Neural cell (in vitro differentiated cells): ENCODE measurements at regions not wholly inside any gene's neighbourhood (a gene's known extent, or its start where the extent isn't known, plus 50 kb on each side); places are given as distances from the start of the nearest gene placed in this dataset.

Experiments used
- H2AFZ ChIP-seq: fragments of 200-600, 300-800 bp; sonication (generic), shearing (Covaris generic); 2 replicates; pipeline ENCODE4 v1.6.0; 2014; ENCODE audit warnings: low read depth, mild to moderate bottlenecking, antibody characterized with exemption, low read length, moderate library complexity
- H3F3A ChIP-seq: fragments of 200-600 bp; shearing (Covaris generic); 2 replicates; pipeline ENCODE4 v1.6.1; 2016; ENCODE audit warnings: mild to moderate bottlenecking, moderate library complexity, mixed read lengths, antibody characterized with exemption, low read length; ENCODE audit not compliant: insufficient read depth, poor library complexity, severe bottlenecking
- H3K27ac ChIP-seq: fragments of 200-600, 300-800 bp; sonication (generic), shearing (Covaris generic); 2 replicates; pipeline ENCODE4 v1.5.1; 2014; ENCODE audit warnings: mild to moderate bottlenecking, low read length, moderate library complexity
- H3K27me3 ChIP-seq: fragments of 300-800, 200-600 bp; sonication (generic), shearing (Covaris generic); 2 replicates; pipeline ENCODE4 v1.6.0; 2014; ENCODE audit warnings: mild to moderate bottlenecking, low read depth, low read length, moderate library complexity; ENCODE audit not compliant: insufficient read depth
- H3K36me3 ChIP-seq: fragments of 300-800, 200-600 bp; sonication (generic), shearing (Covaris generic); 2 replicates; pipeline ENCODE4 v1.5.1; 2014; ENCODE audit warnings: mild to moderate bottlenecking, antibody characterized with exemption, low read length, moderate library complexity; ENCODE audit not compliant: insufficient read depth
- H3K4me2 ChIP-seq: fragments of 300-800, 200-600 bp; sonication (generic), shearing (Covaris generic); 2 replicates; pipeline ENCODE4 v1.6.0; 2014; ENCODE audit warnings: mild to moderate bottlenecking, low read length
- H3K4me3 ChIP-seq: fragments of 300-800, 200-600 bp; sonication (generic), shearing (Covaris generic); 2 replicates; pipeline ENCODE4 v1.5.1; 2014; ENCODE audit warnings: mild to moderate bottlenecking, low read length, moderate library complexity
- H3K79me2 ChIP-seq: fragments of 200-600 bp; shearing (Covaris generic); replicated peaks from 2 replicates; pipeline ENCODE4 v1.6.0; 2014; ENCODE audit warnings: mild to moderate bottlenecking, low read length, moderate library complexity; ENCODE audit not compliant: insufficient read depth
- H3K9ac ChIP-seq: fragments of 300-800, 200-600 bp; sonication (generic), shearing (Covaris generic); 2 replicates; pipeline ENCODE4 v1.6.1; 2016; ENCODE audit warnings: mild to moderate bottlenecking, low read length, mixed read lengths
- H3K9me2 ChIP-seq: fragments of 200-600 bp; shearing (Covaris generic); 2 replicates; pipeline ENCODE4 v1.6.1; 2016; ENCODE audit warnings: mild to moderate bottlenecking, low read length, mixed read lengths; ENCODE audit not compliant: insufficient read depth
- H3K9me3 ChIP-seq: fragments of 200-600, 300-800 bp; sonication (generic), shearing (Covaris generic); 2 replicates; pipeline ENCODE4 v1.6.1; 2016; ENCODE audit warnings: mild to moderate bottlenecking, mixed run types, low read length, moderate library complexity, mixed read lengths
- H4K20me1 ChIP-seq: fragments of 200-600 bp; shearing (Covaris generic); 2 replicates; pipeline ENCODE4 v1.6.1; 2016; ENCODE audit warnings: mild to moderate bottlenecking, mixed run types; ENCODE audit not compliant: insufficient read depth
- EP300 ChIP-seq: fragments of 450-650 bp; conservative IDR thresholded peaks from 2 replicates; pipeline ENCODE4 v1.6.1; 2014; ENCODE audit warnings: antibody characterized with exemption, mild to moderate bottlenecking, moderate library complexity; ENCODE audit not compliant: poor library complexity, severe bottlenecking
- EZH2 ChIP-seq: fragments of 200-600, 300-800 bp; shearing (Covaris generic), sonication (generic); IDR thresholded peaks from 2 replicates; pipeline ENCODE4 v1.6.1; 2014; ENCODE audit warnings: antibody characterized with exemption, low read length, borderline replicate concordance, mild to moderate bottlenecking; ENCODE audit not compliant: insufficient read depth, poor library complexity, severe bottlenecking
- MXI1 ChIP-seq: fragments of 450-650 bp; conservative IDR thresholded peaks from 2 replicates; pipeline ENCODE4 v1.6.1; 2014; ENCODE audit warnings: antibody characterized with exemption, mild to moderate bottlenecking; ENCODE audit not compliant: poor library complexity, severe bottlenecking
- POLR2AphosphoS5 ChIP-seq: IDR thresholded peaks from 2 replicates; pipeline ENCODE4 v1.6.1; 2012
- RAD21 ChIP-seq: fragments of 450-650 bp; conservative IDR thresholded peaks from 2 replicates; pipeline ENCODE4 v1.6.1; 2014; ENCODE audit warnings: antibody characterized with exemption, mild to moderate bottlenecking, moderate library complexity
- SMC3 ChIP-seq: fragments of 450-650 bp; conservative IDR thresholded peaks from 2 replicates; pipeline ENCODE4 v1.6.1; 2014; ENCODE audit warnings: antibody characterized with exemption, mild to moderate bottlenecking, moderate library complexity; ENCODE audit not compliant: poor library complexity
- TAF1 ChIP-seq: IDR thresholded peaks from 2 replicates; pipeline ENCODE4 v1.6.1; 2012; ENCODE audit warnings: low read depth
- TF ChIP-seq, protein P1 (sequence below): IDR thresholded peaks from 2 replicates; pipeline ENCODE4 v1.6.1; 2012; ENCODE audit warnings: borderline replicate concordance
- TF ChIP-seq, protein P2 (sequence below): fragments of 450-650 bp; IDR thresholded peaks from 2 replicates; pipeline ENCODE4 v1.5.1; 2014; ENCODE audit warnings: antibody characterized with exemption, mild to moderate bottlenecking, moderate library complexity; ENCODE audit not compliant: poor library complexity, severe bottlenecking

DNA sequence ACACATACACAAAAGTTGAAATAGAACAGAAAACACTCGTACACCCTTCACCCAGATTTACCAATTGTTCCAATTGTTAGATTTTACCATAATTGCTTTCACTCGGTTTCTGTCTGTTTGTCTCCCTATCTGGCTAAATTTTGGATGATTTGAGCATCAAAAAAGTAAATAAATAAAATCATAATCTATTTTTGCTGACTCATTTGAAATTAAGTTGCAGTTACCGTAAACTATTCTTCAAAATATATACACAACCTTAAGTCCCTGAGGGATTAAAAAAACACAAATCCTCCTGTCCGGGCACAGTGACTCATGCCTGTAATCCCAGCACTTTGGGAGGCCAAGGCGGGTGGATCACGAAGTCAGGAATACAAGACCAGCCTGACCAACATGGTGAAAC lies 81.3 kb upstream of the SYT9 start:
- Histone ChIP-seq H3K9me3 (no peaks in the 10 kb centered on the region), H2AFZ (no peak overlapping the region), H4K20me1 (no peaks in the 10 kb centered on the region), H3K36me3 (no peaks in the 10 kb centered on the region), H3K27ac (no peak overlapping the region), H3K9me2 (no peaks in the 10 kb centered on the region), H3K4me3 (no peak overlapping the region), H3F3A (no peaks in the 10 kb centered on the region), H3K27me3 (no peaks in the 10 kb centered on the region), H3K9ac (no peak overlapping the region), H3K79me2 (no peaks in the 10 kb centered on the region), H3K4me2 (no peak overlapping the region)
- TF ChIP-seq POLR2AphosphoS5 (no peak), EP300 (no peak), MXI1 (no peak), RAD21 (no peak), EZH2 (no peak), SMC3 (no peak), TAF1 (no peak)
- TF ChIP-seq, protein P1, sequence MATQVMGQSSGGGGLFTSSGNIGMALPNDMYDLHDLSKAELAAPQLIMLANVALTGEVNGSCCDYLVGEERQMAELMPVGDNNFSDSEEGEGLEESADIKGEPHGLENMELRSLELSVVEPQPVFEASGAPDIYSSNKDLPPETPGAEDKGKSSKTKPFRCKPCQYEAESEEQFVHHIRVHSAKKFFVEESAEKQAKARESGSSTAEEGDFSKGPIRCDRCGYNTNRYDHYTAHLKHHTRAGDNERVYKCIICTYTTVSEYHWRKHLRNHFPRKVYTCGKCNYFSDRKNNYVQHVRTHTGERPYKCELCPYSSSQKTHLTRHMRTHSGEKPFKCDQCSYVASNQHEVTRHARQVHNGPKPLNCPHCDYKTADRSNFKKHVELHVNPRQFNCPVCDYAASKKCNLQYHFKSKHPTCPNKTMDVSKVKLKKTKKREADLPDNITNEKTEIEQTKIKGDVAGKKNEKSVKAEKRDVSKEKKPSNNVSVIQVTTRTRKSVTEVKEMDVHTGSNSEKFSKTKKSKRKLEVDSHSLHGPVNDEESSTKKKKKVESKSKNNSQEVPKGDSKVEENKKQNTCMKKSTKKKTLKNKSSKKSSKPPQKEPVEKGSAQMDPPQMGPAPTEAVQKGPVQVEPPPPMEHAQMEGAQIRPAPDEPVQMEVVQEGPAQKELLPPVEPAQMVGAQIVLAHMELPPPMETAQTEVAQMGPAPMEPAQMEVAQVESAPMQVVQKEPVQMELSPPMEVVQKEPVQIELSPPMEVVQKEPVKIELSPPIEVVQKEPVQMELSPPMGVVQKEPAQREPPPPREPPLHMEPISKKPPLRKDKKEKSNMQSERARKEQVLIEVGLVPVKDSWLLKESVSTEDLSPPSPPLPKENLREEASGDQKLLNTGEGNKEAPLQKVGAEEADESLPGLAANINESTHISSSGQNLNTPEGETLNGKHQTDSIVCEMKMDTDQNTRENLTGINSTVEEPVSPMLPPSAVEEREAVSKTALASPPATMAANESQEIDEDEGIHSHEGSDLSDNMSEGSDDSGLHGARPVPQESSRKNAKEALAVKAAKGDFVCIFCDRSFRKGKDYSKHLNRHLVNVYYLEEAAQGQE, result no peak
- TF ChIP-seq, protein P2, sequence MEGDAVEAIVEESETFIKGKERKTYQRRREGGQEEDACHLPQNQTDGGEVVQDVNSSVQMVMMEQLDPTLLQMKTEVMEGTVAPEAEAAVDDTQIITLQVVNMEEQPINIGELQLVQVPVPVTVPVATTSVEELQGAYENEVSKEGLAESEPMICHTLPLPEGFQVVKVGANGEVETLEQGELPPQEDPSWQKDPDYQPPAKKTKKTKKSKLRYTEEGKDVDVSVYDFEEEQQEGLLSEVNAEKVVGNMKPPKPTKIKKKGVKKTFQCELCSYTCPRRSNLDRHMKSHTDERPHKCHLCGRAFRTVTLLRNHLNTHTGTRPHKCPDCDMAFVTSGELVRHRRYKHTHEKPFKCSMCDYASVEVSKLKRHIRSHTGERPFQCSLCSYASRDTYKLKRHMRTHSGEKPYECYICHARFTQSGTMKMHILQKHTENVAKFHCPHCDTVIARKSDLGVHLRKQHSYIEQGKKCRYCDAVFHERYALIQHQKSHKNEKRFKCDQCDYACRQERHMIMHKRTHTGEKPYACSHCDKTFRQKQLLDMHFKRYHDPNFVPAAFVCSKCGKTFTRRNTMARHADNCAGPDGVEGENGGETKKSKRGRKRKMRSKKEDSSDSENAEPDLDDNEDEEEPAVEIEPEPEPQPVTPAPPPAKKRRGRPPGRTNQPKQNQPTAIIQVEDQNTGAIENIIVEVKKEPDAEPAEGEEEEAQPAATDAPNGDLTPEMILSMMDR, result no peak

DNA sequence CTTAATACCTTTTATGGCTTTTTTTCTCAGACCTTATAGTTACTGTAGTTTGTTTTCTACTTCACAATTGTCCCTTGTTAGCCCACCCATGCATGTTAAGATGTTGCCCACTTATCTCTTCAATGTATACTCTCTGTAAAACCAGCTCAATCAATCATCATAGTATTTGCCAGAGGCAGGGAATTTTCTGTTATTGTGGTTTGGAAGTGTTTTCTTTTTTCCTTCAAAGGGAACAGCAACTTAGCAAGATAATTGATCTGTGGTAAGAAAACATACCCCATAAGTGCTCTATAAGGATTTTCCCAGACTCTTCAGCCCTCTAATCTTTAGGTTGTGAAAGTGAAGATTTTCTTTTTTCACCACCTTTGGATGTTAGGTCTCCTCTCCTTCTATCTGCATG lies 76.7 kb upstream of the SYT9 start:
- Histone ChIP-seq H3K27ac (no peak overlapping the region), H3K9me3 (no peaks in the 10 kb centered on the region), H3F3A (no peaks in the 10 kb centered on the region), H3K27me3 (no peaks in the 10 kb centered on the region), H4K20me1 (no peaks in the 10 kb centered on the region), H2AFZ (no peak overlapping the region), H3K79me2 (no peaks in the 10 kb centered on the region), H3K9ac (no peak overlapping the region), H3K4me3 (no peak overlapping the region), H3K9me2 (no peaks in the 10 kb centered on the region), H3K4me2 (no peak overlapping the region), H3K36me3 (no peaks in the 10 kb centered on the region)
- TF ChIP-seq POLR2AphosphoS5 (no peak), TAF1 (no peak), RAD21 (no peak), EP300 (no peak)

DNA sequence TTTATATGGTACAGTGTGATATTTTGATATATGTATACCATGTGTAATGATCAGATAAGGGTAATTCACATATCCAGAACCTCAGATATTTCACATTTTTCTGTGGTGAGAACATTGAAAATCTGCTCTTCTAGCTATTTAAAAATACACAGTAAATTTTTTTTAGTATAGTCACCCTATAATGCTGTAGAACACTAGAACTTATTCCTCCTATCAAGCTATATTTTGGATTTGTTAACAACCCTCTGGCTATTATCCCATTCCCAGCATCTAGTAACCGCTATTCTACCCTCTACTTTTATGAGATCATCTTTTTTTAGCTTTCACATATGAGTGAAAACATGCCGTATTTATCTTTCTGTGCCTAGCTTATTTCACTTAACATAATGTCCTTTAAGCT lies 65.5 kb upstream of the SYT9 start:
- H3K9me2 ChIP-seq, result no peaks in the 10 kb centered on the region
- no peaks in the 10 kb centered on the region for H4K20me1 ChIP-seq
- H3K27me3 ChIP-seq, result no peaks in the 10 kb centered on the region
- H2AFZ ChIP-seq, result no peak overlapping the region
- no peaks in the 10 kb centered on the region for H3K36me3 ChIP-seq
- H3K27ac ChIP-seq, result no peak overlapping the region
- no peaks in the 10 kb centered on the region for H3K9me3 ChIP-seq
- H3K4me3 ChIP-seq, result no peak overlapping the region
- H3F3A ChIP-seq, result no peaks in the 10 kb centered on the region
- TF ChIP-seq EP300 (no peak), EZH2 (no peak), MXI1 (no peak), POLR2AphosphoS5 (no peak), SMC3 (no peak), RAD21 (no peak), TAF1 (no peak)
- TF ChIP-seq, protein P2, result no peak
- TF ChIP-seq, protein P1, result no peak
- H3K79me2 ChIP-seq, result no peaks in the 10 kb centered on the region
- no peak overlapping the region for H3K9ac ChIP-seq
- H3K4me2 ChIP-seq, result no peak overlapping the region
